ENCODE measurements at regions not wholly inside any gene's neighbourhood (a gene's known extent, or its start where the extent isn't known, plus 50 kb on each side); places are given as distances from the start of the nearest gene placed in this dataset.
"Not testable (repeated sequence)": the region's sequence is repeated elsewhere in the genome, so short reads cannot be mapped to it uniquely, and the experiment has no call there.

GRCh38 chr5:24170026-24170425 is 474.8 kb downstream of the CDH10 start:
- H3K4me3 ChIP-seq = no peak overlapping the region
- H3K4me1 ChIP-seq = no peaks in the 10 kb centered on the region
- H3K36me3 ChIP-seq = no peaks in the 10 kb centered on the region
- intact Hi-C loops (cut with DNase I) = no loop called here
- TF ChIP-seq EP300 (IDR thresholded peaks at IDR 0.05) = no peak
- no peak for TF ChIP-seq POLR2AphosphoS5 (IDR thresholded peaks at IDR 0.05)
- TF ChIP-seq CTCF (IDR thresholded peaks at IDR 0.05) = no peak
- TF ChIP-seq POLR2A (IDR thresholded peaks at IDR 0.05; ENCODE audit: low read depth) = no peak
- WGBS = 95% methylated on average over 16 of the region's 16 CpGs
- H3K27me3 ChIP-seq = no peaks in the 10 kb centered on the region
- no peak overlapping the region for H3K27ac ChIP-seq (replicated peaks in 1 of 4)
- no peaks in the 10 kb centered on the region for H3K9me3 ChIP-seq
- no peak for DNase-seq (ENCODE audit: extremely low spot score)

GRCh38 chr5:24170930-24171329 is 473.8 kb downstream of the CDH10 start:
- H3K27ac ChIP-seq (replicated peaks in 1 of 4); intact Hi-C loops (cut with DNase I); H3K27me3 ChIP-seq; DNase-seq (ENCODE audit: extremely low spot score); H3K4me1 ChIP-seq; H3K36me3 ChIP-seq; H3K4me3 ChIP-seq; H3K9me3 ChIP-seq: not testable (repeated sequence)
- 75% methylated on average over 2 of the region's 2 CpGs for WGBS

- Histone ChIP-seq H3K27me3 (no peaks in the 10 kb centered on the region), H3K36me3 (no peaks in the 10 kb centered on the region), H3K9me3 (no peaks in the 10 kb centered on the region), H3K27ac (replicated peaks in 1 of 4) (no peak overlapping the region), H3K4me3 (no peak overlapping the region), H3K4me1 (no peaks in the 10 kb centered on the region)
- DNase-seq (ENCODE audit: extremely low spot score) = no peak
- WGBS = 82% methylated on average over 4 of the region's 4 CpGs
- TF ChIP-seq POLR2AphosphoS5 (IDR thresholded peaks at IDR 0.05) (no peak), EP300 (IDR thresholded peaks at IDR 0.05) (no peak), CTCF (IDR thresholded peaks at IDR 0.05) (no peak), POLR2A (IDR thresholded peaks at IDR 0.05; ENCODE audit: low read depth) (no peak)
- intact Hi-C loops (cut with DNase I) = no loop called here
Measured at GRCh38 chr5:24177821-24178220, 467.0 kb downstream of the CDH10 start.

GRCh38 chr5:24183981-24184380 is 460.8 kb downstream of the CDH10 start:
- Histone ChIP-seq H3K4me1 (no peaks in the 10 kb centered on the region), H3K9me3 (no peaks in the 10 kb centered on the region), H3K27me3 (no peaks in the 10 kb centered on the region), H3K27ac (replicated peaks in 1 of 4) (no peak overlapping the region), H3K4me3 (no peak overlapping the region), H3K36me3 (no peaks in the 10 kb centered on the region)
- 59% methylated on average over 2 of the region's 2 CpGs for WGBS
- no peak for DNase-seq (ENCODE audit: extremely low spot score)
- intact Hi-C loops (cut with DNase I) = no loop called here
- no peak for TF ChIP-seq CTCF (IDR thresholded peaks at IDR 0.05)
- TF ChIP-seq POLR2AphosphoS5 (IDR thresholded peaks at IDR 0.05) = no peak
- TF ChIP-seq EP300 (IDR thresholded peaks at IDR 0.05) = no peak
- TF ChIP-seq POLR2A (IDR thresholded peaks at IDR 0.05; ENCODE audit: low read depth) = no peak

DNA sequence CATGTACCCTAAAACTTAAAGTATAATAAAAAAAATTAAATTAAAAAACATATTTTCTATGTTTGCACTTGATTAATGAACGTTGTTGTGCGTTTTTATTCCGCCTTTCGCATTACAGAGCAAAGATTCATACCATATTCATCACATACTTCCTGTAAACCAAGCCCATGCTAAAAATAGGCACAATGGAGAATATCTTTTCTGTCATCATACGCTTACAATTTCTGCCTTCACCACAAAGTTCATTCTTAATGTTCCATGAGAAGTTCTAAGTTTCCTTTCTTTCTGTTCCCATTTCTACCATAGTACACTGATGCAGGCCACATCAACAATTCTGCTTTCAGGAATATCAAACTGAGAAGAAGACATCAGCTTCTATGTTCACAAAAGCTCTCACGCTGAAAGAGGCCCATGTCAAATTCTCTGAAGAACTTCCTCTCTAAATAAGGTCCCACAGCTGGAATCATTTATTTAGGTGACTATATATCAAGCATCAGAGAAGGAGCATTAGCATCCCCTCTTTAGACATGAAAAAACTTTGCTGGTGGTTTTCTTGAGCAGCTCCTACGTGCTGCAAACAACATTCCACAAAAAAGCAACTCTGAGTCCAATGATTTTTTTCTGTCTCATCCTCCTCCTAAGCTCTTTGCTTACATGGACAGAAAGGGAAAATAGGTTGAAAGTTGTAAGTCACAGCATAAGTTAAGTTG is 456.4 kb downstream of the CDH10 start:
- H3K4me3 ChIP-seq = no peak overlapping the region

More for the DNA sequence above, 456.4 kb downstream of the CDH10 start:
- no peak for DNase-seq (ENCODE audit: extremely low spot score)
- no peaks in the 10 kb centered on the region for H3K9me3 ChIP-seq
- no peak overlapping the region for H3K27ac ChIP-seq (replicated peaks in 1 of 4)
- no peaks in the 10 kb centered on the region for H3K27me3 ChIP-seq
- H3K36me3 ChIP-seq = no peaks in the 10 kb centered on the region
- TF ChIP-seq EP300 (IDR thresholded peaks at IDR 0.05) (no peak), CTCF (IDR thresholded peaks at IDR 0.05) (no peak), POLR2A (IDR thresholded peaks at IDR 0.05; ENCODE audit: low read depth) (no peak), POLR2AphosphoS5 (IDR thresholded peaks at IDR 0.05) (no peak)
- H3K4me1 ChIP-seq = no peaks in the 10 kb centered on the region
- intact Hi-C loops (cut with DNase I) = no loop called here
- WGBS = 84% methylated on average over 7 of the region's 7 CpGs

Measured in esophagus muscularis mucosa (tissue), 4 donors.